HFFc6 (cell line): ENCODE measurements at regions not wholly inside any gene's neighbourhood (a gene's known extent, or its start where the extent isn't known, plus 50 kb on each side); places are given as distances from the start of the nearest gene placed in this dataset.

Source experiments
- DNase-seq: peaks from one replicate; pipeline ENCODE4 v3.0.0-alpha.2; 2018
- H3K27ac Mint-ChIP-seq: 2 replicates; pipeline ENCODE4 v1.8.0; 2020; ENCODE audit warnings: mild to moderate bottlenecking, mixed read lengths
- H3K27me3 Mint-ChIP-seq: 2 replicates; pipeline ENCODE4 v1.8.0; 2021; ENCODE audit warnings: mild to moderate bottlenecking, moderate library complexity, mixed read lengths; ENCODE audit not compliant: insufficient read depth
- H3K36me3 Mint-ChIP-seq: 2 replicates; pipeline ENCODE4 v1.8.0; 2021; ENCODE audit warnings: low read depth, mixed read lengths
- H3K4me1 Mint-ChIP-seq: 2 replicates; pipeline ENCODE4 v1.8.0; 2020; ENCODE audit warnings: low read depth, mixed read lengths
- H3K4me3 Mint-ChIP-seq: 2 replicates; pipeline ENCODE4 v1.8.0; 2020; ENCODE audit warnings: mild to moderate bottlenecking, moderate library complexity, mixed read lengths
- H3K9me3 Mint-ChIP-seq: 2 replicates; pipeline ENCODE4 v1.8.0; 2020; ENCODE audit warnings: mild to moderate bottlenecking, mixed read lengths
- TF ChIP-seq, protein P1 (sequence below): fragments of 200-600 bp; sonication (generic); IDR thresholded peaks from 2 replicates; pipeline ENCODE4 v1.5.0; 2021; ENCODE audit warnings: antibody characterized with exemption, mild to moderate bottlenecking

DNA sequence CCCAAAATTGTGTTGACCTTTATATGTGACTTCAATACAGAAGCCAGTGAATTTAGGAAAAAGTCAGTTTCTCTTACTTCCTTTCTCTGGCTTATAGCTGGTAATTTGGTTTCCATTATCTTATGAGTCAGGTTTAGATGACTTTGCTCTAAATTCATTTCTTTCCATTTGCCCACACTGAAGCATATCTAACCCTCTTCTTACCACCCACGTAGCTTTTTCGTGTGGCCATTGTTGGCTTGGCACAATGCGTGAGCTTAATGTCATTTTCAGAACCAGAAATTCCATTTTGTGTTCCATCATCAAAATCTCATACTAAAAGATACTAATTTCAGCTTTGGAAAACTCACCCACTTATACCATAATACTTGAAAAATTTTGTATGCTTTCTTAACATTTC is 271.2 kb downstream of the INHBA start:
- DNase-seq: no peak
- H3K27ac Mint-ChIP-seq: no peak overlapping the region
- H3K4me1 Mint-ChIP-seq: peaks cover 17% of the 10 kb centered on the region
- H3K4me3 Mint-ChIP-seq: no peak overlapping the region
- no peaks in the 10 kb centered on the region; the same call in 1 of the 2 replicates for H3K9me3 Mint-ChIP-seq
- H3K27me3 Mint-ChIP-seq: peaks cover 2% of the 10 kb centered on the region; the same call in 1 of the 2 replicates
- TF ChIP-seq, protein P1, sequence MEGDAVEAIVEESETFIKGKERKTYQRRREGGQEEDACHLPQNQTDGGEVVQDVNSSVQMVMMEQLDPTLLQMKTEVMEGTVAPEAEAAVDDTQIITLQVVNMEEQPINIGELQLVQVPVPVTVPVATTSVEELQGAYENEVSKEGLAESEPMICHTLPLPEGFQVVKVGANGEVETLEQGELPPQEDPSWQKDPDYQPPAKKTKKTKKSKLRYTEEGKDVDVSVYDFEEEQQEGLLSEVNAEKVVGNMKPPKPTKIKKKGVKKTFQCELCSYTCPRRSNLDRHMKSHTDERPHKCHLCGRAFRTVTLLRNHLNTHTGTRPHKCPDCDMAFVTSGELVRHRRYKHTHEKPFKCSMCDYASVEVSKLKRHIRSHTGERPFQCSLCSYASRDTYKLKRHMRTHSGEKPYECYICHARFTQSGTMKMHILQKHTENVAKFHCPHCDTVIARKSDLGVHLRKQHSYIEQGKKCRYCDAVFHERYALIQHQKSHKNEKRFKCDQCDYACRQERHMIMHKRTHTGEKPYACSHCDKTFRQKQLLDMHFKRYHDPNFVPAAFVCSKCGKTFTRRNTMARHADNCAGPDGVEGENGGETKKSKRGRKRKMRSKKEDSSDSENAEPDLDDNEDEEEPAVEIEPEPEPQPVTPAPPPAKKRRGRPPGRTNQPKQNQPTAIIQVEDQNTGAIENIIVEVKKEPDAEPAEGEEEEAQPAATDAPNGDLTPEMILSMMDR: no peak
- H3K36me3 Mint-ChIP-seq: peaks cover 4% of the 10 kb centered on the region

- no peaks in the 10 kb centered on the region for H3K9me3 Mint-ChIP-seq
- H3K4me3 Mint-ChIP-seq: no peak overlapping the region
- H3K4me1 Mint-ChIP-seq: peaks cover 37% of the 10 kb centered on the region
- TF ChIP-seq, protein P1: no peak
- H3K27ac Mint-ChIP-seq: no peak overlapping the region
- DNase-seq: no peak
- peaks cover 2% of the 10 kb centered on the region; the same call in 1 of the 2 replicates for H3K27me3 Mint-ChIP-seq
- peaks cover 4% of the 10 kb centered on the region; the same call in 1 of the 2 replicates for H3K36me3 Mint-ChIP-seq
Measured at GRCh38 chr7:41428381-41428780, 274.5 kb downstream of the INHBA start.

- peak overlapping the region; percentile 31; the same call in 1 of the 2 replicates for H3K4me3 Mint-ChIP-seq
- TF ChIP-seq, protein P1: no peak
- no peaks in the 10 kb centered on the region for H3K9me3 Mint-ChIP-seq
- peak; percentile 75 for DNase-seq
- peaks cover 29% of the 10 kb centered on the region for H3K4me1 Mint-ChIP-seq
- no peaks in the 10 kb centered on the region for H3K36me3 Mint-ChIP-seq
- H3K27me3 Mint-ChIP-seq: peaks cover 2% of the 10 kb centered on the region; the same call in 1 of the 2 replicates
- peak overlapping the region; percentile 74 for H3K27ac Mint-ChIP-seq
Measured at GRCh38 chr7:41425926-41426325, 277.0 kb downstream of the INHBA start.

DNA sequence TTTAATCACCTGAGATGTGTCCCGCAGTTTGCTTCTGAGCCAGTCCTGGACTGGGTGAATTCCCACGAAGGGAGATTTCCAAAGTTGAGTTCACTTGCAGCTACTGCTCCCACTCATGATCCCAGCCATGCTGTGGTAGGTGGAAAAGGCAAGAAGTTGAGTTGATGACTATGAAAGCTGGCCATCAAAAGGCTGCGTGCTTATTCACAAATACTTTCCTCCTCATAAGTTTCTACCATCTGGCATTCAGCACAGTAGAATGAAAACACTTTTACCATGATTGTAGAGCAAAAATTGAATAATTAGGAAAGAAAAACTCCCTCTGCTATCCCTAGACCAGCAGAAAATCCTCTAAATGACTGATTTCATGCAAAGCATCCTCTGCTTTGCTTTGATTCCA is 281.8 kb downstream of the INHBA start:
- Mint-ChIP-seq H3K27me3 (no peaks in the 10 kb centered on the region), H3K36me3 (no peaks in the 10 kb centered on the region), H3K4me3 (no peak overlapping the region), H3K4me1 (peaks cover 24% of the 10 kb centered on the region), H3K9me3 (no peaks in the 10 kb centered on the region), H3K27ac (no peak overlapping the region)
- TF ChIP-seq, protein P1: no peak
- no peak for DNase-seq

DNA sequence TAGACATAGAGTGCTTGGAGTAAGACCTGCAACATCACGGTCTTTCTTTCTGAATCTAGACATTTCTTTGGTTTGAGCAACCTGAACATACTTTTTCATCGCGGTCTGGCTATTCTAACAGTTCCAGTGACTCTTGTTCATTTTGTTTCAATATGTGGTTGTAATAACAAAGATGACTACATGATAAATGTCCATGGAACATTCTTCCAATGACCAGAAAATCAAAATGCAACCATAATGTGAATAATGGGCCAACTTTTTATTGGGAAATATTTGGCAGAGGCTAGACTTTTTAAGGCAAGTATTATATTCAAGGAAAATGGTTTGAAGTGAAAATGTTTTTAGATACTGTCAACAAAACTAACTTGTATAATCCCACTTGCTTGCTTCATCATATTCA is 282.5 kb downstream of the INHBA start:
- Mint-ChIP-seq H3K4me1 (peaks cover 24% of the 10 kb centered on the region), H3K27ac (no peak overlapping the region)
- no peak for DNase-seq

More for the DNA sequence above, 282.5 kb downstream of the INHBA start:
- no peaks in the 10 kb centered on the region for H3K27me3 Mint-ChIP-seq
- TF ChIP-seq, protein P1: no peak
- H3K36me3 Mint-ChIP-seq: no peaks in the 10 kb centered on the region
- H3K9me3 Mint-ChIP-seq: no peaks in the 10 kb centered on the region
- no peak overlapping the region for H3K4me3 Mint-ChIP-seq
